Vagina (tissue), 2 donors: ENCODE measurements at regions not wholly inside any gene's neighbourhood (a gene's known extent, or its start where the extent isn't known, plus 50 kb on each side); places are given as distances from the start of the nearest gene placed in this dataset.

Experiments
- POLR2A ChIP-seq, 2 donors: fragments of 450-650 bp; IDR thresholded peaks; one replicate each; pipeline ENCODE4 v1.6.1; 2017; ENCODE audit warnings: antibody characterized with exemption in 2 of 2, mild to moderate bottlenecking in 2 of 2, moderate library complexity in 2 of 2
- TF ChIP-seq, protein P1 (sequence below), 3 experiments: fragments of 450-650 bp in 2 of 3; fragments of 200-600 bp in 1 of 3; sonication (generic) in 1 of 3; IDR thresholded peaks; one replicate each; pipeline ENCODE4 v1.5.1; 2017 to 2019; ENCODE audit warnings: antibody characterized with exemption in 3 of 3, mild to moderate bottlenecking in 2 of 3, moderate library complexity in 2 of 3

DNA sequence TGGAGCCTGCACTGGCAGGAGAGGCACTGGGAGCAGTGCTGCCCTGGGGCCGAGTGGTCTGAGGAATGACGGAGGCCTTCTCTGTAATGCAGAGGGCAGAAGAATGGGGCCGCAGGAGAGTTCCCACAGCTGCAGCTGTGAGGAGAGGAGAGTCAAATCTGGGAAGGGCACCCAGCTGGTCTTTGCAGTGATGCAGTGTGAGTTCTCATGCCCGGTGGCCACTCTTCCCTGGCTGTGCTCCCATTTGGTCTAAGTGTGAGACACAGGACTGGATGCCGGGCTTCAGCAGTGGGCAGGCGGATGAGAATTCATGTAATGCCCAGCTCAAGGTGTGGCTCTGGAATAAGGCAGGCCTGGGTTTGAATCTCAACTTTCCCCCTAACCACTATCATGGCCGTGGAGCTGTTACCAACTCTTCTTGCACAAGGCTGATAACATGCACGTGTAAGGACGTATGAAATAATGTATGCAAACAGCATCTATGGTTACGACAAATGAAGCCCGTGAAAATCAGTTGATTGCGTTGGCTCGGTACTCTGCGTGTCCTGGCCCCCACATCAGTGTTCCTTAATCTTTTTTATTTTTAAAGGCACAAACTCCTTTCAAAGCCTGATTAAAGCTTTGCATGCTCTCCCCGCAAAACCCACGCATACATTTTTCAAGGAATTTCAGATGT, 71.6 kb downstream of the ACKR3 start:
- TF ChIP-seq, protein P1, sequence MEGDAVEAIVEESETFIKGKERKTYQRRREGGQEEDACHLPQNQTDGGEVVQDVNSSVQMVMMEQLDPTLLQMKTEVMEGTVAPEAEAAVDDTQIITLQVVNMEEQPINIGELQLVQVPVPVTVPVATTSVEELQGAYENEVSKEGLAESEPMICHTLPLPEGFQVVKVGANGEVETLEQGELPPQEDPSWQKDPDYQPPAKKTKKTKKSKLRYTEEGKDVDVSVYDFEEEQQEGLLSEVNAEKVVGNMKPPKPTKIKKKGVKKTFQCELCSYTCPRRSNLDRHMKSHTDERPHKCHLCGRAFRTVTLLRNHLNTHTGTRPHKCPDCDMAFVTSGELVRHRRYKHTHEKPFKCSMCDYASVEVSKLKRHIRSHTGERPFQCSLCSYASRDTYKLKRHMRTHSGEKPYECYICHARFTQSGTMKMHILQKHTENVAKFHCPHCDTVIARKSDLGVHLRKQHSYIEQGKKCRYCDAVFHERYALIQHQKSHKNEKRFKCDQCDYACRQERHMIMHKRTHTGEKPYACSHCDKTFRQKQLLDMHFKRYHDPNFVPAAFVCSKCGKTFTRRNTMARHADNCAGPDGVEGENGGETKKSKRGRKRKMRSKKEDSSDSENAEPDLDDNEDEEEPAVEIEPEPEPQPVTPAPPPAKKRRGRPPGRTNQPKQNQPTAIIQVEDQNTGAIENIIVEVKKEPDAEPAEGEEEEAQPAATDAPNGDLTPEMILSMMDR (IDR thresholded peaks at IDR 0.05) = no peak
- no peak for TF ChIP-seq POLR2A (IDR thresholded peaks at IDR 0.05)
